ENCODE measurements at regions not wholly inside any gene's neighbourhood (a gene's known extent, or its start where the extent isn't known, plus 50 kb on each side); places are given as distances from the start of the nearest gene placed in this dataset.

DNA sequence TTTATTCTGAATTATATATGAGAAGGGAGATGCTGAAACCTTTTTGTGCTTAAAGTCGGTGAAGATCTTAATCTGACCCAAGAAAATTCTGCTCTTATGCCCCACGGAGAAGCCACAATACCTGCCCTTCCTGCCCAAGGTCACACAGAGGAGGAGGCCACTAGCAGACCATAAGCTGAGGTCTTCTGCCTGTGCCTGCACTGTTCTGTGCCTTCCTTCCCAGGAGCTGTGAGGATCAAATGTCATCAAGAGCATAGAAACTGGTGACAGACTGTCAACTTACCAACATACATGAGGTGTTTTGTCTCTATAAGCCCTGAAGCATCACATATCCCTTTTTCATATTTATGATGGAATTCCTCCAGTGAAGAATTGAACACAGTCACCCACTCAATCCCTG, 233.3 kb downstream of the C1D start:
- CTCF ChIA-PET, result no interaction called here
- POLR2A ChIA-PET, result no interaction called here
- Histone ChIP-seq H3K4me3 (replicated peaks in 1 of 2; ENCODE audit: low read depth in 1 of 2, low read length in 2 of 2) (no peak overlapping the region), H3K27ac (ENCODE audit: low read depth, low read length) (no peak overlapping the region), H3K36me3 (ENCODE audit: control insufficient read depth in 1 of 2, insufficient read depth in 2 of 2, low read length in 2 of 2) (no peaks in the 10 kb centered on the region), H4K20me1 (ENCODE audit: insufficient read depth) (no peaks in the 10 kb centered on the region), H3K4me2 (ENCODE audit: low read length) (no peak overlapping the region), H3K79me2 (ENCODE audit: insufficient read depth, low read length) (no peaks in the 10 kb centered on the region), H3K9me3 (ENCODE audit: control insufficient read depth in 1 of 2, insufficient read depth in 1 of 2, low read depth in 1 of 2, low read length in 2 of 2) (no peaks in the 10 kb centered on the region), H3K27me3 (ENCODE audit: insufficient read depth, low read length) (0 out of 2 replicates have a peak, but pooled peaks cover 6% of the 10 kb centered on the region), H3K9ac (ENCODE audit: low read length) (no peak overlapping the region), H2AFZ (ENCODE audit: low read depth, low read length, poor library complexity, severe bottlenecking) (no peak overlapping the region), H3K4me1 (ENCODE audit: control insufficient read depth in 1 of 2, insufficient read depth in 2 of 2, low read length in 2 of 2) (no peaks in the 10 kb centered on the region), H3K9me2 (ENCODE audit: insufficient read depth) (no peaks in the 10 kb centered on the region)
- ATAC-seq (no peak), DNase-seq (ENCODE audit: low read depth, low spot score) (no peak)
- intact Hi-C loops (cut with micrococcal nuclease), result no loop called here
- TF ChIP-seq JUND (IDR thresholded peaks at IDR 0.05) (no peak), EGR1 (IDR thresholded peaks at IDR 0.05; ENCODE audit: low read depth) (no peak)
- TF ChIP-seq, protein P1, sequence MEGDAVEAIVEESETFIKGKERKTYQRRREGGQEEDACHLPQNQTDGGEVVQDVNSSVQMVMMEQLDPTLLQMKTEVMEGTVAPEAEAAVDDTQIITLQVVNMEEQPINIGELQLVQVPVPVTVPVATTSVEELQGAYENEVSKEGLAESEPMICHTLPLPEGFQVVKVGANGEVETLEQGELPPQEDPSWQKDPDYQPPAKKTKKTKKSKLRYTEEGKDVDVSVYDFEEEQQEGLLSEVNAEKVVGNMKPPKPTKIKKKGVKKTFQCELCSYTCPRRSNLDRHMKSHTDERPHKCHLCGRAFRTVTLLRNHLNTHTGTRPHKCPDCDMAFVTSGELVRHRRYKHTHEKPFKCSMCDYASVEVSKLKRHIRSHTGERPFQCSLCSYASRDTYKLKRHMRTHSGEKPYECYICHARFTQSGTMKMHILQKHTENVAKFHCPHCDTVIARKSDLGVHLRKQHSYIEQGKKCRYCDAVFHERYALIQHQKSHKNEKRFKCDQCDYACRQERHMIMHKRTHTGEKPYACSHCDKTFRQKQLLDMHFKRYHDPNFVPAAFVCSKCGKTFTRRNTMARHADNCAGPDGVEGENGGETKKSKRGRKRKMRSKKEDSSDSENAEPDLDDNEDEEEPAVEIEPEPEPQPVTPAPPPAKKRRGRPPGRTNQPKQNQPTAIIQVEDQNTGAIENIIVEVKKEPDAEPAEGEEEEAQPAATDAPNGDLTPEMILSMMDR (IDR thresholded peaks at IDR 0.05 in 2 of 3, conservative IDR thresholded peaks at IDR 0.05 in 1 of 3; ENCODE audit: borderline replicate concordance in 1 of 3, insufficient read depth in 1 of 3, low read depth in 2 of 3, low read length in 2 of 3), result no peak
- RAD21 ChIA-PET (ENCODE audit: low non-redundant PET in 1 of 2, low total read pairs in 2 of 2, uncharacterized antibody in 2 of 2, unreplicated experiment in 2 of 2), result no interaction called here
- no TSS peak for BruUV-seq (replicated peaks)

DNA sequence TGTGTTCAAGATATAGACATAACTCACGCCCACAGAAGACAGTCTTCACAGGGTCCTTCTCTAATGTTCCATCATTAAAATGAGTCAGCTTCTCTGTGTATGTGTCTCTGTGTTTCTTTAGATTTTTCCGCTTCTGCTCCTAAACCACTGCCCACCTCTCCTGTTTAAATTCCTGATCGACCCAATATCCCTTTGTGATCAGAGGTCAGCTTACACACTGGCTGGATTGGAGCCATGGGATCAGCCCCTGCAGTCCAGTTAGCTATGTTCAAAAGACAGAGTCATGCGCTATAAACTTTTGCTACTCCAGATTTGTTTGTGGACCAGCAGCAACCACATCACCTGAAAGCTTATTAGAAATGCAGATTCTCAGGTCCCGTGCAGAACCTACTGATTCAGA, 229.2 kb downstream of the C1D start:
- TF ChIP-seq ZFX (IDR thresholded peaks at IDR 0.05) (no peak), RAD21 (IDR thresholded peaks at IDR 0.05; ENCODE audit: low read depth) (no peak), JUND (IDR thresholded peaks at IDR 0.05) (no peak), YY1 (IDR thresholded peaks at IDR 0.05; ENCODE audit: extremely low read depth, insufficient replicate concordance, low read depth, low read length) (no peak), CBX3 (IDR thresholded peaks at IDR 0.05; ENCODE audit: low read depth) (no peak), ZNF274 (IDR thresholded peaks at IDR 0.05; ENCODE audit: low read depth, low read length) (no peak), POLR2A (IDR thresholded peaks at IDR 0.05; ENCODE audit: borderline replicate concordance, extremely low read depth, insufficient read depth, insufficient read length) (no peak)
- TF ChIP-seq, protein P2, sequence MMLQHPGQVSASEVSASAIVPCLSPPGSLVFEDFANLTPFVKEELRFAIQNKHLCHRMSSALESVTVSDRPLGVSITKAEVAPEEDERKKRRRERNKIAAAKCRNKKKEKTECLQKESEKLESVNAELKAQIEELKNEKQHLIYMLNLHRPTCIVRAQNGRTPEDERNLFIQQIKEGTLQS (IDR thresholded peaks at IDR 0.05), result no peak
- TF ChIP-seq, protein P3, sequence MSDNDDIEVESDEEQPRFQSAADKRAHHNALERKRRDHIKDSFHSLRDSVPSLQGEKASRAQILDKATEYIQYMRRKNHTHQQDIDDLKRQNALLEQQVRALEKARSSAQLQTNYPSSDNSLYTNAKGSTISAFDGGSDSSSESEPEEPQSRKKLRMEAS (IDR thresholded peaks at IDR 0.05), result no peak
- H2AFZ ChIP-seq (ENCODE audit: low read depth, low read length, poor library complexity, severe bottlenecking), result no peak overlapping the region
- no peak overlapping the region for H3K27ac ChIP-seq (ENCODE audit: low read depth, low read length)
- peaks cover 9% of the 10 kb centered on the region; the same call in 1 of the 2 replicates for H3K27me3 ChIP-seq (ENCODE audit: insufficient read depth, low read length)
- H3K9me2 ChIP-seq (ENCODE audit: insufficient read depth), result no peaks in the 10 kb centered on the region
- DNase-seq (ENCODE audit: low read depth, low spot score) (no peak), ATAC-seq (no peak)
- BruUV-seq (replicated peaks), result no TSS peak
- H3K4me3 ChIP-seq (replicated peaks in 1 of 2; ENCODE audit: low read depth in 1 of 2, low read length in 2 of 2), result no peak overlapping the region
- H3K79me2 ChIP-seq (ENCODE audit: insufficient read depth, low read length), result no peaks in the 10 kb centered on the region
- H3K9ac ChIP-seq (ENCODE audit: low read length), result no peak overlapping the region
- no peaks in the 10 kb centered on the region for H3K36me3 ChIP-seq (ENCODE audit: control insufficient read depth in 1 of 2, insufficient read depth in 2 of 2, low read length in 2 of 2)
- H3K9me3 ChIP-seq (ENCODE audit: control insufficient read depth in 1 of 2, insufficient read depth in 1 of 2, low read depth in 1 of 2, low read length in 2 of 2), result no peaks in the 10 kb centered on the region
- intact Hi-C loops (cut with micrococcal nuclease), result no loop called here
- no peaks in the 10 kb centered on the region for H3K4me1 ChIP-seq (ENCODE audit: control insufficient read depth in 1 of 2, insufficient read depth in 2 of 2, low read length in 2 of 2)
- H4K20me1 ChIP-seq (ENCODE audit: insufficient read depth), result no peaks in the 10 kb centered on the region
- CTCF ChIA-PET, result no interaction called here
- RAD21 ChIA-PET (ENCODE audit: low non-redundant PET in 1 of 2, low total read pairs in 2 of 2, uncharacterized antibody in 2 of 2, unreplicated experiment in 2 of 2), result no interaction called here
- H3K4me2 ChIP-seq (ENCODE audit: low read length), result no peak overlapping the region
- POLR2A ChIA-PET, result no interaction called here

Data from HCT116 (cell line).